ENCODE measurements at regions not wholly inside any gene's neighbourhood (a gene's known extent, or its start where the extent isn't known, plus 50 kb on each side); places are given as distances from the start of the nearest gene placed in this dataset.

DNA sequence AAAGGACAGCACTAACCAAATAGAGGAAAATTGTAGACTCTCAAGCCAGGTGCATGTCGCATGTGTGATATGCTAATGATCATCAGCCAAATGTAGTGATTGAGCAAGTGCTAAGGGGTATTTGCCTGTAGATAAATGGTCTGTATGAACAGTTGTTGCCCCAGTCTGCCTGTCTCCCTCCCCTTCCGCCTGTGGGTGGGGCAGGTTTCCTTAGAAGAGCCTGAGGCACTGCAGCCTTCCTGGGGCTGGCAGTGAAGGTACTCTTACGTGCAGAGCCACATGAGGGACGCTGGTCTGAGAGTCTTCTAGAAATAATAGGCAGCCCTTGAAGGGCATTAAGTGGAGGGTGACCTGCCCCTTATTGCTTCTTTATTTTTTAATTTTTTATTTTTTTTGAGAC lies 152.1 kb downstream of the SNX10 start:
- Histone ChIP-seq H3K27me3 (ENCODE audit: insufficient read depth, poor library complexity, severe bottlenecking) (no peaks in the 10 kb centered on the region), H3K4me3 (replicated peaks; ENCODE audit: insufficient read depth, low read length) (no peak overlapping the region), H3K27ac (replicated peaks) (no peak overlapping the region)
- TF ChIP-seq, protein P1, sequence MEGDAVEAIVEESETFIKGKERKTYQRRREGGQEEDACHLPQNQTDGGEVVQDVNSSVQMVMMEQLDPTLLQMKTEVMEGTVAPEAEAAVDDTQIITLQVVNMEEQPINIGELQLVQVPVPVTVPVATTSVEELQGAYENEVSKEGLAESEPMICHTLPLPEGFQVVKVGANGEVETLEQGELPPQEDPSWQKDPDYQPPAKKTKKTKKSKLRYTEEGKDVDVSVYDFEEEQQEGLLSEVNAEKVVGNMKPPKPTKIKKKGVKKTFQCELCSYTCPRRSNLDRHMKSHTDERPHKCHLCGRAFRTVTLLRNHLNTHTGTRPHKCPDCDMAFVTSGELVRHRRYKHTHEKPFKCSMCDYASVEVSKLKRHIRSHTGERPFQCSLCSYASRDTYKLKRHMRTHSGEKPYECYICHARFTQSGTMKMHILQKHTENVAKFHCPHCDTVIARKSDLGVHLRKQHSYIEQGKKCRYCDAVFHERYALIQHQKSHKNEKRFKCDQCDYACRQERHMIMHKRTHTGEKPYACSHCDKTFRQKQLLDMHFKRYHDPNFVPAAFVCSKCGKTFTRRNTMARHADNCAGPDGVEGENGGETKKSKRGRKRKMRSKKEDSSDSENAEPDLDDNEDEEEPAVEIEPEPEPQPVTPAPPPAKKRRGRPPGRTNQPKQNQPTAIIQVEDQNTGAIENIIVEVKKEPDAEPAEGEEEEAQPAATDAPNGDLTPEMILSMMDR (IDR thresholded peaks at IDR 0.05; ENCODE audit: insufficient read depth, low read length) = no peak
- TF ChIP-seq GABPA (IDR thresholded peaks at IDR 0.05; ENCODE audit: low read depth) = no peak
- no peak for DNase-seq (ENCODE audit: low read depth in 1 of 2, low spot score in 1 of 2)

DNA sequence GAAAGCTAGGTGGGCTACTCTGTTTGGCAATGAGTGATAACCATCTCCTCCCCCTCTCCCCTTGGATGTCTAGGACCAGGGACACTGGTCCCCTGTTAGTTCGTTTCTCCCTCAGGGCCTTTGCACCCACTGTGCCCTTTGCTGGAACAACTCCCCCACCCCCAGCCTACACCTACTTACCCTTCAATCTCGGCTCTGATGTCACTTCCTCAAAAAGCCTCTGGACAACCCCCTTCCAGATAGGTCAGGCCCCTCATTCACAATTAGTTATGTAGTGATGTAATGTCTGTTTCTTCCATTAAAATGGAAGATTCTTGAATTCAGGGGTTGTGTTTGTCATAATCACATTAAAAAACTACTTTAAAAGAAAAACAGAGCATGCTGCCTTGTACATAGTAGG lies 152.9 kb downstream of the SNX10 start:
- TF ChIP-seq POLR2AphosphoS5 (IDR thresholded peaks at IDR 0.05; ENCODE audit: low read depth) (no peak), SPI1 (IDR thresholded peaks at IDR 0.05; ENCODE audit: borderline replicate concordance, low read depth) (0 out of 2 replicates have a peak, but pooled peaks have one; percentile 23)
- no peak overlapping the region for H3K27ac ChIP-seq (replicated peaks)
- no peak overlapping the region for H3K4me3 ChIP-seq (replicated peaks; ENCODE audit: insufficient read depth, low read length)
- no peak for DNase-seq (ENCODE audit: low read depth in 1 of 2, low spot score in 1 of 2)
- no peaks in the 10 kb centered on the region for H3K27me3 ChIP-seq (ENCODE audit: insufficient read depth, poor library complexity, severe bottlenecking)

DNA sequence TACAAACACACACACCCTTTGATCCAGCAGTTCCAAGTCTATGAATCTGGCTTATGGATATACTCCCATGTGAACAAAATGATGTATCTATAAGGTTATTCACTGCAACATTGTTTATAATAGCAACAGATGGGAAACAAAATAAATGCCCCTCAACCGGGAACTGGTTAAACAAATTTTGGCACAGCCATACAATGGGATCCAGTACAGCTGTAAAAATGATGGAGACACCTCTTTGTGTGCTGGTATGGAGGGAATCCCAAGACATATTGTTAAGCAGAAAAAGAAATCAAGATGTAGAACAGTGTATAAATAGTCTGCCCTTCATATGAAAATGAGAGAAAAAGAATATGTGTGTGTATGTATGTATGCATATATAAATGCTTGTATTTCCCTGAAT lies 155.5 kb downstream of the SNX10 start:
- no peaks in the 10 kb centered on the region for H3K27me3 ChIP-seq (ENCODE audit: insufficient read depth, poor library complexity, severe bottlenecking)
- no peak overlapping the region for H3K4me3 ChIP-seq (replicated peaks; ENCODE audit: insufficient read depth, low read length)
- no peak overlapping the region for H3K27ac ChIP-seq (replicated peaks)
- DNase-seq (ENCODE audit: low read depth in 1 of 2, low spot score in 1 of 2) = no peak
- TF ChIP-seq, protein P2, sequence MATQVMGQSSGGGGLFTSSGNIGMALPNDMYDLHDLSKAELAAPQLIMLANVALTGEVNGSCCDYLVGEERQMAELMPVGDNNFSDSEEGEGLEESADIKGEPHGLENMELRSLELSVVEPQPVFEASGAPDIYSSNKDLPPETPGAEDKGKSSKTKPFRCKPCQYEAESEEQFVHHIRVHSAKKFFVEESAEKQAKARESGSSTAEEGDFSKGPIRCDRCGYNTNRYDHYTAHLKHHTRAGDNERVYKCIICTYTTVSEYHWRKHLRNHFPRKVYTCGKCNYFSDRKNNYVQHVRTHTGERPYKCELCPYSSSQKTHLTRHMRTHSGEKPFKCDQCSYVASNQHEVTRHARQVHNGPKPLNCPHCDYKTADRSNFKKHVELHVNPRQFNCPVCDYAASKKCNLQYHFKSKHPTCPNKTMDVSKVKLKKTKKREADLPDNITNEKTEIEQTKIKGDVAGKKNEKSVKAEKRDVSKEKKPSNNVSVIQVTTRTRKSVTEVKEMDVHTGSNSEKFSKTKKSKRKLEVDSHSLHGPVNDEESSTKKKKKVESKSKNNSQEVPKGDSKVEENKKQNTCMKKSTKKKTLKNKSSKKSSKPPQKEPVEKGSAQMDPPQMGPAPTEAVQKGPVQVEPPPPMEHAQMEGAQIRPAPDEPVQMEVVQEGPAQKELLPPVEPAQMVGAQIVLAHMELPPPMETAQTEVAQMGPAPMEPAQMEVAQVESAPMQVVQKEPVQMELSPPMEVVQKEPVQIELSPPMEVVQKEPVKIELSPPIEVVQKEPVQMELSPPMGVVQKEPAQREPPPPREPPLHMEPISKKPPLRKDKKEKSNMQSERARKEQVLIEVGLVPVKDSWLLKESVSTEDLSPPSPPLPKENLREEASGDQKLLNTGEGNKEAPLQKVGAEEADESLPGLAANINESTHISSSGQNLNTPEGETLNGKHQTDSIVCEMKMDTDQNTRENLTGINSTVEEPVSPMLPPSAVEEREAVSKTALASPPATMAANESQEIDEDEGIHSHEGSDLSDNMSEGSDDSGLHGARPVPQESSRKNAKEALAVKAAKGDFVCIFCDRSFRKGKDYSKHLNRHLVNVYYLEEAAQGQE (IDR thresholded peaks at IDR 0.05; ENCODE audit: insufficient replicate concordance, low read depth) = no peak
- no peak for TF ChIP-seq POLR2AphosphoS5 (IDR thresholded peaks at IDR 0.05; ENCODE audit: low read depth)
- TF ChIP-seq GABPA (IDR thresholded peaks at IDR 0.05; ENCODE audit: low read depth) = no peak
- TF ChIP-seq, protein P1 (IDR thresholded peaks at IDR 0.05; ENCODE audit: insufficient read depth, low read length) = no peak
- no peak for TF ChIP-seq SPI1 (IDR thresholded peaks at IDR 0.05; ENCODE audit: borderline replicate concordance, low read depth)

DNA sequence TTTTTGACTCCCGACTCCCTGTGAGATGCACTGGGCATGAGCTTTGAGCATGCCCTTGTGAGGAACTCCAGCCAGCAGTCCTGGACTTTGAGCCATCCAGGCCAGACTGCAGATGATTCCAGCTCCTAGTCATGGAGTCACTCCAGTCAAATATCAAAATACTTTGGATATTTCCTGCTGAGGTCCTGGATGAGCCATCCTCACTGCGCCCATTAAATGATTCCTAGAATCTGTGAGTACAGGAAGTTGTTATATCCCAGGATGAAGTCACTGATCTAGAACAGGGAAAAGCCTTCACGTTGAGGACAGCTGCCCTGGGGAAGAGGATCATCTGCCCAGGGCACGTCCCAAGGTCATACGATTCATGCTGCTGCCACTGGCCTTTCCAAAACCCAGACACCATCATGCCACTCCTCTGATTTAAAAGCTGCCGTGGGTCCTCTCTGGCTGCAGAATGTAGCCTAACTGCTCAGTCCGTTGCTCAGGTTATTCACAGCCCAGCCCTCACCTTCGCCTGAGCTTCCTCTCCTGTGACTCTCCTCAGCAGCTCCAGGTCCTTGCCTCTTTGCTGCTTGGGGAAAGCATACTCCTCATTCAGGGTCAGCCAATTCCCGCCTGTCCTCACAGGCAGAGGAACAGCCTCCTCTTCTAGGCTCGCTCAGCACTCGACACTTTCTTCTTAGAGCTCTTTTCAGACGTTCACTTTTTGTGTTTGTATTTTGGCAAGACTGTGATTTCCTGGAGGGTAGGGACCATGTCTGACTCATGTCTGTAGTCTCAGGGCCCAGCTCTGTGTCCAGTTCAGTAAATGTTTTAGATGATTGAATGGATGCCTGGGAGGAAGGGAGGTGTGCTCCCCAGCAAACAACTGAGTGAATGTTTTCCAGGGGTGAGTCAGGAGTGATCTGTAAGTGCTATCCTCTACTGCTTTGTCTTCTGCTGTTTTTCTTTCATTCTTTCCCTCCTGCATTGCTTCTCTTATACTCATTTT lies 157.8 kb downstream of the SNX10 start:
- Histone ChIP-seq H3K27ac (replicated peaks) (no peak overlapping the region), H3K27me3 (ENCODE audit: insufficient read depth, poor library complexity, severe bottlenecking) (no peaks in the 10 kb centered on the region), H3K4me3 (replicated peaks; ENCODE audit: insufficient read depth, low read length) (no peak overlapping the region)
- no peak for DNase-seq (ENCODE audit: low read depth in 1 of 2, low spot score in 1 of 2)
- TF ChIP-seq, protein P1 (IDR thresholded peaks at IDR 0.05; ENCODE audit: insufficient read depth, low read length) = no peak
- no peak for TF ChIP-seq POLR2AphosphoS5 (IDR thresholded peaks at IDR 0.05; ENCODE audit: low read depth)
- no peak for TF ChIP-seq GABPA (IDR thresholded peaks at IDR 0.05; ENCODE audit: low read depth)
- TF ChIP-seq, protein P2 (IDR thresholded peaks at IDR 0.05; ENCODE audit: insufficient replicate concordance, low read depth) = no peak
- no peak for TF ChIP-seq SPI1 (IDR thresholded peaks at IDR 0.05; ENCODE audit: borderline replicate concordance, low read depth)

Measured in HL-60 (cell line).